Medulla oblongata (tissue), 1 donor: ENCODE measurements at regions not wholly inside any gene's neighbourhood (a gene's known extent, or its start where the extent isn't known, plus 50 kb on each side); places are given as distances from the start of the nearest gene placed in this dataset.
A peak's percentile ranks its signal among the peaks of the same experiment; 100 is the strongest.

ENCODE experiments used
- DNase-seq: peaks from one replicate; pipeline ENCODE4 v3.0.0-alpha.2; 2015; ENCODE audit errors: extremely low spot score

- no peak for DNase-seq
These were observed 805.1 kb upstream of the INTU start for GRCh38 chr4:126827669-126828068.

- DNase-seq = no peak
These were observed 797.9 kb upstream of the INTU start for GRCh38 chr4:126834854-126835253.

GRCh38 chr4:126838941-126839679 lies 793.6 kb upstream of the INTU start:
- no peak for DNase-seq

- DNase-seq = no peak
These were observed 789.2 kb upstream of the INTU start for GRCh38 chr4:126843492-126844067.

DNA sequence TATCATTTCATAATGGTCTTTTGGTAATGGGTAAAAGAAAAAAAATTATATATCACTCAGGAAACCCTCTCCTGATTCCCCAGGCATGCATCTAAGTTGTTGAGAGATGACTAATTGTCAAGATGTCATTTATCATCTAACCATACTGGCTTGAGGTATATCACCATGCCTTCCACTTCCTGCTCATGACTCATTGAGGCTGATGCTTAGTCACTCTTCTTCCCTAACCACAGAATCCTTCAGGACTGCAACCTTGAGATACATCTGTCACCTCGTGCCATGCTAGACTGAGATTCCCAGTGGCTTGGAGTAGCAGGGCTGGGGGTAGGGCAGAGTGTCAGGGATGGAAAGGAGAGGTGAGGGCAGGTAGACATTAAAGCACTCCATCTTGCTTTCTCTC lies 782.5 kb upstream of the INTU start:
- no peak for DNase-seq

DNA sequence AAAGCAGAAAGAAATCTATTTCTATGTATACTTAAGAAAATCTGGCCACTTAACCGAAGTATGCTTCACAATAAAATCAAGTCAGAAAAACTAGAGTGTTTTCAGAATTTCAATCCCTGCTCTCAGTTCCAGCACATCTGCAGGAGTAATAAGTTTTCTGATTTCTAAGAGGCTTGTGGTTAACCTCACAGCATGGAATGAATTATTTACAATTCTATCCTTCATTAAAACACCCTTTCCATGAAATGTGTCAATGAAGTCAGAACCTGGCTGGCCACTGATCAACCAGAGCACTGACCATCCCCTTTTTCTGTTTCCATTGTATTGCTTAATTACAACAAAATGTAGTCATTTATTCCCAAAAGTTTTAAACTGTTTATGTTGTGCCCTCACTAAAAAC lies 781.4 kb upstream of the INTU start:
- no peak for DNase-seq

DNA sequence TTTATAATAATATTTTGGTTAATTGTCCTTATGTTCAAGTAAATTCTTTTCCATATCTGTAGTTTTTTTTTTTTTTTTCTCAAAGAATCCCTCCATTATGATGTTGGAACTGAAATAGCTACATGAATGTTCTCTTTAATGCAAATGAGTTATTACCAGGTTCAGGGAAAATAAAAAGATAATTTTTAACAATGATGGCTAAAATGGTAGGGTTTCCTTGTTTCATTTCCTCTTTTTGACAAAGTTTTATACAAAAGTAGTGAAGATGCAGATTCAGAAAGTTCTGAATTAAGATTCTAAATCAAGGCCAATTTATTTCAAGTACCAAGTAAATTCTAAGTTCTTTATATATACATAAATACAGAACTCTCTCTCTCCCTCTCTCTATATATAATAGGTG lies 779.0 kb upstream of the INTU start:
- no peak for DNase-seq

GRCh38 chr4:126856906-126857305 lies 775.9 kb upstream of the INTU start:
- no peak for DNase-seq

DNA sequence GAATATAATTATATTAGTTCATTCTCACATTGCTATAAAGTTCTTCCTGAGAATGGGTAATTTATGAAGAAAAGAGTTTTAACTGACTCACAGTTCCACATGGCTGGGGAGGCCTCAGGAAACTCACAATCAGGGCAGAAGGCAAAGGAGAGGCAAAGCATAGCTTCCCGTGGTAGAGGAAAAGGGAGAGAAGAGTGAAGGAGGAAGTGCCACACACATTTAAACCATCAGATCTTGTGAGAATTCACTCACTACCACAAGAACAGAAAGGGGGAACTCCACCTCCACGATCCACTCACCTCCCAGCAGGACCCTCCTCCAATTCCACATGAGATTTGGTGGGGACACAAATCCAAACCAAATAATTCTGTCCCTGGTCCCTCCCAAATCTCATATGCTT lies 773.4 kb upstream of the INTU start:
- DNase-seq = no peak

GRCh38 chr4:126859872-126860271 lies 772.9 kb upstream of the INTU start:
- DNase-seq = no peak

DNA sequence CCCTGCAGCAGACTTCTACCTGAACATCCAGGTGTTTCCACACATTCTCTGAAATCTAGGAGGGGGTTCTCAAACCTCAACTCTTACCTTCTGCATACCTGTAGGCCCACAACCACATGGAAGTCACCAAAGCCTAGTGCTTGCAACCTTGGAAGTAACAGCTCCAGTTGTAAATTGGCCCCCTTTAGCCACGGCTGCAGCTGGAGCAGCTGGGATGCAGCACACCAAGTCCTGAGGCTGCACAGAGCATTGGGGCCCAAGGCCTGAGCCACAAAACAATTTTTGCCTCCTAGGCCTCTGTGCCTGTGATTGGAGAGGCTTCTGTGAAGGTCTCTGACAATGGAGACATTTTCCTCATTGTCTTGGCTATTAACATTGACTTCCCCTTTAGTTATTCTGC lies 772.4 kb upstream of the INTU start:
- no peak for DNase-seq

GRCh38 chr4:126869967-126870366 lies 762.8 kb upstream of the INTU start:
- no peak for DNase-seq

DNA sequence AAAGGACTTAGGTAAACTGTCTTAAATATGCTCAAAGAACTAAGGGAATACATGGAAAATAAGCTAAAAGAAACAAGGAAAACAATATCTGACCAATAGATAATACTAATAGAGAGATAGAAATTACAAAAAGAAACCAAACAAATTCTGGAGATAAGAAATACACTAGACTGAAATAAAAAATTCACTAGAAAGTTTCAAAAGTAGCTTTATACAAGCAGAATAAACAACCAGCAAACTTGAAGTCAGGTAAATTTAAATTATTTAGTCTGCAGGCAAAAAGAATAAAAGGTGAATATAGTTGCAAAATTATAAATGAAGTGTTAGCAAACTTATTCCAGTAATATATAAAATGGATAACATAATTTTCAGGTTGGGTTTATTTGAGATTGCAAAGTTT lies 760.9 kb upstream of the INTU start:
- no peak for DNase-seq

DNA sequence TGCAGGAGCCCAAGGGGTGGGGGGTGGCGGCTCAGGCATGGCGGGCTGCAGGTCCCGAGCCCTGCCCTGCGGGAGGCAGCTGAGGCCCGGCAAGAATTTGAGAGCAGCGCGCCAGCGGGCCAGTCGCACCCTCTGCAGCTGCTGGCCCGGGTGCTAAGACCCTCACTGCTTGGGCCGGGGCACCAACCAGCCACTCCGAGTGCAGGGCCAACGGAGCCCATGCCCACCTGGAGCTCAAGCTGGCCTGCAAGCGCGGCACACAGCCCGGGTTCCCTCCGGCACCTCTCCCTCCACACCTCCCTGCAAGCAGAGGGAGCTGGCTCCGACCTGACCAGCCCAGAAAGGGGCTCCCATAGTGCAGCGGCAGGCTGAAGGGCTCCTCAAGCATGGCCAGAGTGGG lies 758.2 kb upstream of the INTU start:
- no peak for DNase-seq

- no peak for DNase-seq
These were observed 743.8 kb upstream of the INTU start for GRCh38 chr4:126888968-126889367.

- DNase-seq = no peak
These were observed 742.4 kb upstream of the INTU start for GRCh38 chr4:126890383-126890782.

DNA sequence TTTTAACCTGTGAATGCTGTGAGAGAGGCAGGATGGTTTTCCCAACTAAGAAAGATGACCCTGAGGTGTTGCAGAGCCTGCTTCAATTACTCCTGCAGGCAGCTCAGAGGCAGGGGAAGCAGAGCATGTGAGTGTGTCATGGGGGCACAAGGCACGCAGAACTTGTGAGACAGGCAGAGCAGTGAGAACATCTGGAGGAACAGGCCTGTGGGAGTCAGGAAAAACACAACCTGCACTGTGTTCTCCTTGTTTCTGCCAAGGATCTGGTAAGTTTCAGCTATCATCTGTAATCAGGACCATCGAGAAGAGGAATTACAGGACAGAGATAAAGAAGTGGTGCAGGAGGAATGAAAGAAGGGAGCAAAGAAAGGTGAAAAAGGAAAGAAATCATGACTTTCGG lies 741.8 kb upstream of the INTU start:
- DNase-seq = no peak

DNA sequence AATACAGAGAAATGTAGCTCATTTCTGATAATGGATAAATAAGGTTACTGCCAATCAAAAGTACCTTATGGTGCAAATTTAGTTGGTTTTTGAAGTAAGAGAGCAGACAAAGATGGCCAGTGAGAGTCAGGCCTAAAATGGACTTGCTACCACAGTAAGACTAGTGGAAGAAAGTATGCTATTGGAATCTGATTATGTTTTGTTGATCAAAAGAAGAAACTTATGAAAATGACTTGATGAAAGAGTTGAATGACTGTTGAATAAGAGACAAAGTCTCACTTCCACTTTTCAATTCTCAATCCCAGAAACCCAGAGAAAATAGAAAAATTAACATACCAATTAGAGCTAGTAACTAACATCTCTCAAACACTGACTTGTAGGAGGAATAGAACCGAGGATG lies 737.8 kb upstream of the INTU start:
- no peak for DNase-seq

GRCh38 chr4:126895988-126896570 lies 736.7 kb upstream of the INTU start:
- no peak for DNase-seq

DNA sequence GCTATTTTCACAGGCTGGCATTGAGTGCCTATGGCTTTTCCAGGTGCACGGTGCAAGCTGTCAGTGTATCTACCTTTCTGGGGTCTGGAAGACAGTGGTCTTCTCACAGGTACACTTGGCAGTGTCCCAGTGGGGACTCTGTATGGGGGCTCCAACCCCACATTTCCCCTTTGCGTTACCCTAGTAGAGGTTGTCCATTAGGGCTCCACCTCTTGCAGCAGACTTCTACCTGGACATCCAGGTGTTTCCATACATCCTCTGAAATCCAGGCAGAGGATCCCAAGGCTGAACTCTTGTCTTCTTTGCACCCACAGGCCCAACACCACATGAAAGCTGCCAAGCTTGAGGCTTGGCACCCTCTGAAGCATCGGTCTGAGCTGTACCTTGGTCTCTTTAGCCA lies 735.7 kb upstream of the INTU start:
- DNase-seq = no peak

GRCh38 chr4:126898815-126899214 lies 733.9 kb upstream of the INTU start:
- DNase-seq = no peak

DNA sequence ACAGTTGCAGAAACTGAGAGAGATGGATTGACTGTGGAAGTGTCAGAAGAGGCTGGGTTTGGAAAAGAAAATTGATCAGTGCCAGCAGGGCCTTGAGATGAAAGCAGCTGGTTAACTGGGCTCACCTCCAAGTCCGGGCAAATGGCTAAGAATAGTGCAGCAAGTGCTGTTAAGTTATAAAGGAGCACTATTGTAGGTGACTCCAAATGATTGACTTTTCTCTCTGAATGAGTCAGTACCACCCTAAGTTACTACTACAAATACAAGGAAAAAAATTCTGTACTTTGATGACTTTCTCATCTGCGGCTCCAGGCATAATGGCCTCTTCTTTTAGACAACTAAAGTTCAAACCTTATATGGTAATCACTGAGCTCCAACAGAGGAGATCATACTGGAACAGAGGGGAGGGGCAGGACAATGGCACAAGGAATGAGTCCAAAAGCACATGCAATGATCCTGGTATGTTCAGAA lies 733.4 kb upstream of the INTU start:
- DNase-seq = peak; percentile 74

GRCh38 chr4:126906466-126906865 lies 726.3 kb upstream of the INTU start:
- DNase-seq = no peak
